UCSD-AML1 (cell line): ENCODE measurements at regions not wholly inside any gene's neighbourhood (a gene's known extent, or its start where the extent isn't known, plus 50 kb on each side); places are given as distances from the start of the nearest gene placed in this dataset.

Source experiments
- DNase-seq: peaks from one replicate; lab custom pipeline; 2025; ENCODE audit not compliant: unreplicated experiment; lab: John Stamatoyannopoulos, UW

DNA sequence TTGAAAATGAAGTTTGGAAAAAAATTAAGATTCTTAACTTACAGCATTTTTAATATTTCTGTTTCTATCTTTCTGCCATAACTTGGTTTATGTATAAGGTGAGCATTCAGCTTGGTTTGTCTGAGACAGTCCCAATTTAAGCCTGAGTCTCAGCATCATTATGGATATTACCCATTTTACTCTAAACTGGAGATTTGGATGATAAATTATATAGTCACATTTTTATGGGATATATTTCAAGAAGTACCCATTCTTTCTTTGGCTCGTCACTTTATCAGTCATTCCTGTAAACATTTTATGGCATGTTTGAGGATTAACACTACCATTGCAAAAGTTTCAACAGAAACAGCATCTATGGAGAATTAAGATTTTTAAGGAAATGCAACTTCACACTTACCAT is 1129.0 kb upstream of the PCDH9 start:
- no peak for DNase-seq

DNA sequence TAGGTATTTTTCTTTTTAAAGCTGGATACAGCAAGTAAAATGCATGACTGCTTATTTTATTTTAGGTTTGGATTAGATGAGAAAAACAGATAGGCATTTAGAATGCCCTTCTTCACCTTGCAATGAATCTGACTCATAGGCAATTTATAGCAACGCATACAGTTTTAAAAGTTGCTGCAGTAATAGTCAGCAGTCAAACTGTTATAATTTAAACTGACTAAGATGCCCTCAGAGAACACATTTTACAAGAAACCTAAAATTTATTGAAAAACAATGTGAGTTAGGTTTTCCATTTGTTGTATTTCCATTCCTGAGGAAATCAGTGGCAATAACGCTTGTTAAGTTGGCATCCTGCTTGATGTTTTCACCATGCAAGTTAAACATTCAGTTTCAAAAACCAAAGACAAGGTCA is 1128.2 kb upstream of the PCDH9 start:
- DNase-seq: no peak

DNA sequence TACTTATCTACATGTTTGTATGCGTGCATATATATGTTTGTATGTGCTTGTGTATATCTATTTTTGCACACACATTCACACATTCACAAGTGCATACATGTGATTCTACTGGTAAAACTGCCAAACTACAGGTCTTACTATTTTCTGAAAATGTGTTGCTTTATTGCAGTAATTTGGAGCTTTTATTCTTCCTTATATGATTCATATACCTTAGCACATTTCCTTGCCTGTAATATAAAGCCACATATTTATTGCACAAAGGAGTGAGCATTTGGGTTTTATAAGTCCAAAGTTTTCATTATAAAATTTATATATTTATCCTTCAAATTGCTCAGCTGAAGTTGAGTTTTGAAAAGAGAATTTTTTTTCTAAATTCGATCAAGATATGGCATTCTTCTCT is 1120.4 kb upstream of the PCDH9 start:
- no peak for DNase-seq

DNA sequence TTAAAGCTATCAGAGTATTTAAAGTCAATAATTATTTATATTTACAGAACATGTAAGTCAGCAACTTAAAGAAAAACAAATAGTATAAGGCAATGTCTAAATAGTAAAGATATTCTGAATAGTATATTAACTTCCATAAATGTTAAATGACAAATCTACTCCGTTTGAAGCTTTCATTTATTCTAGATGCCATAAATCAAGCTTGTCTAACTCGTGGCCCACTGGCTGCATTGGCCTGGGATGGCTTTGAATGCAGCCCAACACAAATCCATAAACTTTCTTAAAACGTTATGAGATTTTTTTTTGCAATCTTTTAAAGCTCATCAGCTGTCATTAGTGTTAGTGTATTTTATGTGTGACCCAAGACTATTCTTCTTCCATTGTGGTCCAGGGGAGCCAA is 1117.1 kb upstream of the PCDH9 start:
- DNase-seq: no peak

DNA sequence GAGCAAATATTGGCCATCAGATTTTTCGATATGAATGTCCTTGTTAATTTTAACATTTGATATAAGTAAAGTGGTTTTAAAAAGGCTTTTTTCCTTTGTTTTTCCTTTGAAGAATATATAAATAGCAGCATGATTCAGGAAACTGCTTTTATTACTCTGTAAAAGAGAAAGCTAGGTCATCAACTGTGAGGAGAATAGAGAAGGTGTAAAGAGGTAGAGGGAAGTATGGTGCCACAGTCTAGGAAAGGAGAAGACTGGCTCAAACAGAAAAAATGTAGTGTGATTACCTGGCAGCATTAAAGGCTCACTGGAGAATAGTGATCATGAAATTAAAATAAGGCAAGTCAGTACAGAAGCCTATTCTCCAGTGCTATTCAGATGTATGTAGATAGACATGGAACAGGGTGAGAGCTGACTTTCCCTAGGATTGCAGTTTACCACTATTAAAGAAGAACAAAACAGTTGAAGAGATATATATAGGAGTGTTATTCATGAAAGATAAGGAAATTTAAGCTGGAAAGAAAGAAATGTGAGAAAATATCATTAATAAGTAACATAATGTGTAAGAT is 1115.9 kb upstream of the PCDH9 start:
- no peak for DNase-seq

DNA sequence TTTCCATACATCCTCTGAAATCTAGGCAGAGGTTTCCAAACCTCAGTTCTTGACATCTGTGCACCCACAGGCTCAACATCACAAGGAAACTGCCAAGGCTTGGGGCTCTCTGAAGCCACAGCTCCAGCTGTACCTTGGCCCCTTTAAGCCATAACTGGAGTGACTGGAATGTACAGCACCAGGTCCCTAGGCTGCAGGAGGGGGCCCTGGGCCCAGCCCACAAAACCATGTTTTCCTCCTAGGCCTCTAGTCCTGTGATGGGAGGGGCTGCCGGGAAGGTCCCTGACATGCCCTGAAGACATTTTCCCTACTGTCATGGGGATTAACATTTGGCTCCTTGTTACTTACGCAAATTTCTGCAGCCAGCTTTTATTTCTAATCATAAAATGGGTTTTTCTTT is 1093.0 kb upstream of the PCDH9 start:
- no peak for DNase-seq

DNA sequence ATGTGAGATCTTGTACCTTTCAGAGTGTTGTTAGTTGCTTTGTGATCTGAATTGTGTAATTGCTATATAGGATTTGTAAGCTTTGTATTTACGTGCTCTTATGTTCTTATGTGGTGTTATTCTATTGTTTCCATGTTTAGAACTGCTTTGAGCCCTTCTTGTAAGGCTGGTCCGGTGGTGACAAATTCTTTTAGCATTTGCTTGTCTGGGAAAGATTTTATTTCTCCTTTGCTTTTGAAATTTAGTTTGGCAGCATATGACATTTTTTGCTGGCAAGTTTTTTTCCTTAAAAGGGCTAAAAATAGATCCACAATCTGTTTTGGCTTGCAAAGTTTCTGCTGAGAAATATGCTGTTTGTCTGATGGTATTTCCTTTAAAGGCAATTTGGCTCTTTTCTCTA is 1089.2 kb upstream of the PCDH9 start:
- DNase-seq: no peak

DNA sequence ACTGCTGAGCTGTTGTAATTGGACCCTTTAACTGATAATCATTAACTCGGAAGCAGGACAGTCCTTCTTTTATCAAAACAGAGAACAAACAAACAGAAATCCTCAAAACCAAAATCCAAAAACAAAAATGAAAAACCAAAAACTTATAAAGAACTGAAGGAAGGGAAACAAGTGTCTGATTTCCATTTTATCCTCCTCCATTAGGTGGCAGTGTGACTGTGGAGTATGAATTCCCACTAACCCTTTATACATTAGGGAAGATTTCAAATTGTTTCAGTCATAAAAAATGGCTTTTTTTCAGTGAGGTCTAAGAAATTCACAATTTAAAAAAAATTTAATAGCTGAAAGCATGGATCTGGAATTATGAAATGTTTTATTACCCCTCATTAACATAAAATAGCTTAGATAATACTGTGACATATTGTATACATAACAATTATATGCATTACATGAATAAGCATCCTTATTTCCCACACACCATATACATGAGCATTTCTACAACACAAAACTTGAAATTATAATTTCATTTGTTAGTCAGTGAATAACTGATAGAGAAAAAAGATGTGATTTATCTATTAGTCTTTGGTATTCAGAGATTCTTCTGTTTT is 1074.3 kb upstream of the PCDH9 start:
- no peak for DNase-seq

DNA sequence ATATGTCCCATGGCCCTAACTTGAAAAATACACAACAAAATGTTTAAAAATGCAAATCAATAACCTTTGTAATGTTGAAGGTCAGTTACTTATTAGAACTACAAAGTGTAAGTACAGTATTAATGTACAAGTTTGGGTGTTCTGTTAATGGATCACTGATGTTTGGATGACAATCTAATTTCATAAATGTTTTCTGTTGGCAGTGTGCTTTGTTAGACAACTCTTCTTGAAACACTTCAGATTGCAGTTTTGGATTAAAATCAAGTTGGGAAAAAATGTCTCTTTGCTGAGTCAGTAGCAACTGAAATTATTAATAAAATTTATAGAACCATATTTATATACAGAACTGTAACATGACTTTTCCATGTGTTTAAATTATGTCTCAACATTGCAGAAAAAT is 1063.5 kb upstream of the PCDH9 start:
- DNase-seq: no peak

DNA sequence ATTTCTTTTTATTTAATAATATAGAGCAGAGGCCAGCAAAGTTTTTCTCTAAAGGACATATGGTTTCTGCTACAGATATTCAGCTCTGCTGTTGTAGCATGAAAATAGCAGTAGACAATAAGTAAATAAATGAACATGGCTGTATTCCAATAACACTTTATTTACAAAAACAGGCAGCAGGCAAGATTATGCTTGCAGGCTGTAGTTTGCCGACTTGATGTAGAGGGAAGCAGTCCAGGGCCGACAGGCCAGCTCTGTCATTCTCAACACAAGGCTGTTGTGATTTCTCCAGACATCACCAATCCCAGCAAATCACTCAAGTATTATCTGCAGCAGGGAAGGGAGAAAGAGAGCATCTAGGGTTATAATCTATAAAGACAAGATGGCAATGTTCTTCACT is 1062.5 kb upstream of the PCDH9 start:
- DNase-seq: no peak

DNA sequence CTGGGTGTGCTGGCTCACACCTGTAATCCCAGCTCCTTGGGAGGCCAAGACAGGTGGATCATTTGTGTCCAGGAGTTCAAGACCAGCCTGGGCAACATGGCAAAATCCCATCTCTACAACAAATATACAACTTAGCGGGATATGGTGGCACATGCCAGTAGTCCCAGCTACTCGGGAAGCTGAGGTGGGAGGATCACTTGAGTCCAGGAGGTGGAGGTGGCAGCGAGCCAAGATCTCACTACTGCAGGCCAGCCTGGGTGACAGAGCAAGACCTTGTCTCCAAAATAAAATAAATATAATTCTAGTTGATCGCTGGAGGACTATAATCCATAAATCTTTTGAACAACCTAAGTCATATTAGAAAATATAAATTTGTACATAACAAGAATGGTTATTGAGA is 1061.5 kb upstream of the PCDH9 start:
- no peak for DNase-seq

DNA sequence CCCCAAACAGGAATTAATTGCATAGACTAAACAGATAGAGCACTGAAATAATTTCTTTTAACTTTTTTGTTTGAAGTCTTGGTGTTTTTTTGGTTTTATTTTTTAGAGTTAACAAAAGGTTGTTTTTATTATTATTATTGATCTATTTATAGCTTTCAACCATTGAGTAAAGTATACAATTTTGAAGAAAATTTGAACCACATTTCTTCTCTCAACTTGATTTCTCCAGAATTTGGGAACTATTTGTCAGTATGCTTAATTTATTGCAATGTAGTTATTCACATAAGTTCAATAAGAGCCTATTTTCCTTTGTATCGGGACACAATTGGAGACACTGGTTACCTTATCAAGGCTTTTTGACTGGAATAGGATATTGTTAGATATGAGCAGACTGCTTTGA is 1045.6 kb upstream of the PCDH9 start:
- no peak for DNase-seq

DNA sequence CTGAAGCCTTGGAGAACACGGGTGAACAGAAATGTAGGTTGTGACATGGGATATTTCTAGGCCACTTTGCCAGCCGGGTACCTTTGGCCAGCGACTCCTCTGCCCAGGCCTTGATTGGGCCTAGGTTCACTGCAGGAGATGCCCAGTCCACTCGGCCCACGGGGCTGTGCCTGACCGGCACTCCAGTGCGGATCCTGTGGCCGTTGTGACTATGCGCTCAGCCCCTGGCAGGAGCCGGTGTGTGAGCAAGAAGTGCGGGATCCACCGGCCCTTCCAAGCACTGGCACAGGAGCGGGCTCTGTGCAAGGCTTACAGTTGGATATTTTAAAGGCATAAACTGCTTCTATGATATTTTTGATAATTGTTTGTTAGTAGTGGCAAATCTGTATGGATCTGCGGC is 1042.5 kb upstream of the PCDH9 start:
- DNase-seq: no peak

DNA sequence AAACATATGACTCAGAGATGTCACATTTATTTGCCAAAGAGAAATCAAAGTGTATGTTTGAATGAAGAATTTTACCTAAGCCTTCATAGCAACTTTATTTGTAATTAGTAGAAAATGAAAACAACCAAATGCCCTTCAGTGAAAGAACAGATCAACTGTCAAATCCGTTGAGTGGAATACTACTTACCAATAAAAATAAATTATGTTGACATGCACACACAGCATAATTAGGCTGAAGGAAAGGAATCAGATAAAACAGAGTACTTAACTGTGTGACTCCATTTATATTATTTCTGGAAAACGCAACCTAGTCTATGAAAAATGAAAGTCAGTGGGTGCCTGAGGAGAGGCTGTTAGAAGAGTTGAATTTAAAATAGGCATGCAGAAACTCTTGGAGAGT is 1034.6 kb upstream of the PCDH9 start:
- no peak for DNase-seq

DNA sequence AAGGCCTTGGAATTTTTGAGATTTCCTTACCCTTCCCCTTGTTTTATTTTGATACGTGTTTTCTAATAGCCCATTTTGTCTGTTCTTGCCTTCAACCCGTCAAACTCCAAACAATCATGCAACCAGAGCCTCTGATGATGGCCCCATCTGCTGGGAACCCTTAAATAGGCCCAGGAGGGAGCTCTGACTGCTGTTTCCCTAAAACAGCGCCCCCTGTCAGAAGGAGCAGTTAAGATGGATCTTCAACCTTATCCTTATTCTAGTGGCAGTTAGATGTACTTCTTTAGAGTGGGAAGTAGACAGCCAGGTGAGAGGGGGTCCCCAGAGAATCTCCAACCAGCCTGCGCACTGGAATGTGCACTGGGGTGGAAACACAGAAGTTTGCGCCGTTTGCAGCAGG is 1031.0 kb upstream of the PCDH9 start:
- DNase-seq: peak; percentile 2

DNA sequence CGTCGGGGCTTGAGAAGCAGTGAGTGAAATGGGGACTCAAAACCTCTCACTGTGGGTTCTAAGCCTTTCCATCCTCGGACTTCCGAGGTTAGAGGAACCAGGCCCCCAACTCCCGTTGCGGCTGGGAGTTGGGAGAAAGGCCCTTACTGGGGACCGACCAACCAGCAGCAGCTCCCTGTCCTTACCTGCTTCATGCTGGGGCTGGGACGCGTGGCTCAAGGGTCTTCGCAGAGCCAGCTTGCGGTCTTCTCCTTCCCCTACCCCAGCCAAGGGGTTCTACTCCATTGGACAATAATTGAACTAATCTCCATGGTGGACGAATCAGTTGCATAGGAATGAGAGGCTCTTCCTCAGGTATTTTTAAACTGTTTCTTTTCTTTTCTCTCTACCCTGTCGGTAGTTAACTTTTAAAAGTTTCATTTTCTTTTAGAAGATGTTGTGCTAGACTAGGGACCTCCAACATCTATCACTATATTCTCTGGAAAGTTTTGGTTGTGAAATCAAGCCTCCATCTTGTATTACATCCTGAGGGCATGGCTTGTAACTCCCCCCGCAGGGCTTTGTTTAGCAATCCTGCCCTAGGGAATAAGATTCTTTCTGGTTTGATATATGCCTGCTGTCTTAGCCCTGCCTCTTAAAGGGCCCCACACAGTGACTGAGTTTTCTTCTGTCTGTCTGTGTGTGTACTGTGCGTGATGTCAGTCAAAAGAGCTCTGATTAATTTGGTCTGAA is 1027.1 kb upstream of the PCDH9 start:
- peak; percentile 2 for DNase-seq

DNA sequence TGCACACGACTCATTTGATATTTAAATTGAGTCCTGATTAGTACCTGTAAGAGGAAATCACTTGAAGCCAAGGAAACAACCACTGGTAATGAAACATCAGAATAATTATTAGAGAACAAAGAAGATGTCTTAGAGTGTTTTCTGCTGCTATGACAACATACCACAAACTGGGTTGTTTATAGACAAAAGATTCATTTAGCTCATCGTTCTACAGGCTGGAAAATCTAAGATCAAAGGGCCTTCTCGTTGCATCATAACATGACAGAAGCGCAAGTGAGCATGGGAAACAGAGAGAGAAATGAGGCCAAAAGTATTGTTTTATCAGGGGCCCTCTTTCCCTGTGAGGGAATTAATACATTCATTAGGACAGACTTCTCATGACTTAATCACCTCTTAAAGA is 1024.0 kb upstream of the PCDH9 start:
- DNase-seq: no peak

DNA sequence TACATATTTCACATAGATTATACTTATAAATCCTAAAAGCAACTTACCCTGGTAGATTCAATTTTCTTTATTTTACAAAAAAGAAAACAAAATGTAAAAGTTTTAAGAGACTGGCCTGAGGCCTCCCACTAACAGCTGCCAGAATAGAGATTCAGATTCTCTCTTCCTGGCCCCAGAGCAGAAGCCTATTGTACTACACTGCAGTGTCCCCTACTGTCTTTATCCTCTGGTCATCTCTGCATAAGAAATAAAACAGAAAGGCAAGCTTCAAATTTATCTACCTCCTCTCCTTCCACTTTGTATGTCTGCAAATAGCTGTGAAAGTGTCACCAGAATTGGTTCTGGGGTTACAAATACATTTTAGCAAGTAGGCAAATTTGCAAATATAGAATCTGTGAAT is 1004.1 kb upstream of the PCDH9 start:
- no peak for DNase-seq

DNA sequence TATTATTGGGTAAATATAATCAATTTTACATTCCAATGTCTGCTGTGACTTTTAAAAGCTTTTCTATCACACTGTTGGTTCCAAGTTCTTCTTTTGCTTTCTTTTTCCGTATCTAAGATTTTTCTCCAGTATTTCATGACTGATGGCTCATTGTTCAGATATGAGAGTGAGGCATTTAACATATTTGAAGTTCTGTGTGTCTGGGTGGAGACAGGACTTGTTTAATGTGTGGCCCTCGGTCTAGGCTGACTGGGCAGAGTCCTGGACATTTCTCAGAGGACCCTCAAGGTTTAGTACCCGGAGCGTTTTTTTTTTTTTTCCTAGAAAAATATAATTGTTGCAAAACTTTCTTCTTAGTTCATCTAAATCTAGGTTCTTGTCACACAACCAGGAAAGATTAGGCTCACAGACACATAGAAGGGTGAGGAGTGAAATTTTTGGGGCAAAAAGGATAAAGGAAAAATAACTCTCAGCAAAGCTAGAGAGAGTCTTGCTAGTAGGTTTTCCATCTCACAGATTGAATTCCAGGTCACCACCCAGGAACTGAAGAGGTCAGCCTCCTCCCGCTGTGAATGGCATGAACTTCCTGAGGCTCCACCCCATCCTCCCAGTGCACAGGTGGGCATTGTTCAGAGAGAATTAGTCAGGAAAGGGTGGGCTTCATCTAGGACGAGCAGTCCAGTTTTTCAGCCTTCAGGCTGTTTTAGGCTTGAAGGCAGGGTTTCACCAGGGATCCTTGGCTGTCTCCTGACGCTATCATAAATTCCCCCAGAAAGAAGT is 1002.4 kb upstream of the PCDH9 start:
- no peak for DNase-seq

DNA sequence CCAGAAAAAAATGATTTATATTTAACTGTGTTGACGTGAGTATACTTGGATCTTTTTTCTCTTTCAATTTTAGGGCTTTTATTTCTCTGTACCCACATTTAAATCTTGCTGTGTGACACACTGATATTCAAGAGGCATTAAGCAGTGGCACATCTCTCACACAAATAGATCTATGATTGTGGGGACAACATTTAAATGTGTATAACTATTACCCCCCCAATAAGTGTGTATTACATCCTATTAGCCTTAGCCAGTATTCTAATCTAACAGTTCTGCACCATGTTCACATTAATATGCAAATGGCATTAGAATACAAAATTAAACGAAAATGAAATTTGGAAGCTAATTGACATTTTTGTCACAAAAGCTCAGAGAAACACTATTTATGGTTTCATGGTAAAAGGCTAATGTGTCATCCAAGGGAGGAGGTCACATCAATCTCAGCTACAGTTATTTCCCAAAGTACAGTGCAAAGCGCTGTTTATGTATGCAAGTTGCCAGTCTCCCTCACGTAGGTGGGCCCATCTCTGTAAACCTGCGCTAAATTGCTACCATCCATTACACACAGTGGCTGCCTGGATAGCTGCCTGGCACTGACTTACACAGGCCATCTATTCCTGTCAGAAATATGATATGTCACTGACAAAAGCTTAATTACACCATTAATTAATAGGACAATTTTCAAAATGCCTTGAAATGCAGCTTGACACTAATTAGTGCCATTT is 984.7 kb upstream of the PCDH9 start:
- peak; percentile 4 for DNase-seq

DNA sequence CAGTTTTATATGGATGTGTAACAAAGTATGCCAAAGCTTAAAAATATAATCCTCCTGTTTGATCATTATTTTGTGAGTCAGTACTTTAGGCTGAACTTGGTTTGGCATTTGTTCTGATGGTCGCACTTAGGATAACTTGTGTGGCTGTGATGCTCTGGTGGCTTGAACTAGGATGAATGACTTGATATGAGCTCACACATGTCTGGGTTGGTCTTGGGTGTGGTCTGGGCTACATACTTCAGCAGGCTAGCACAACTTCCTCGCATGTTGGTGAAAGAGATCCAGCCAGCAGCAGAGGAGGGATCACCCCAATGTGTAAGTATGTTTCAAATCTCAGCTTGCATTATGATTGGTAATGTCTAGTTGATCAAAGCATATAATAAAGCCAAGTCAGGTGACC is 969.1 kb upstream of the PCDH9 start:
- DNase-seq: no peak
